Activated CD4-positive, alpha-beta T cell treated with anti-CD3 and anti-CD28 coated beads, Interleukin-2, amount 50 U/mL, for 48 hours (primary cell): ENCODE measurements at regions not wholly inside any gene's neighbourhood (a gene's known extent, or its start where the extent isn't known, plus 50 kb on each side); places are given as distances from the start of the nearest gene placed in this dataset.
A peak's percentile ranks its signal among the peaks of the same experiment; 100 is the strongest.

Experiments used
- DNase-seq, 2 experiments: peaks; one replicate each; pipeline ENCODE4 v3.0.0-alpha.2; 2020

DNA sequence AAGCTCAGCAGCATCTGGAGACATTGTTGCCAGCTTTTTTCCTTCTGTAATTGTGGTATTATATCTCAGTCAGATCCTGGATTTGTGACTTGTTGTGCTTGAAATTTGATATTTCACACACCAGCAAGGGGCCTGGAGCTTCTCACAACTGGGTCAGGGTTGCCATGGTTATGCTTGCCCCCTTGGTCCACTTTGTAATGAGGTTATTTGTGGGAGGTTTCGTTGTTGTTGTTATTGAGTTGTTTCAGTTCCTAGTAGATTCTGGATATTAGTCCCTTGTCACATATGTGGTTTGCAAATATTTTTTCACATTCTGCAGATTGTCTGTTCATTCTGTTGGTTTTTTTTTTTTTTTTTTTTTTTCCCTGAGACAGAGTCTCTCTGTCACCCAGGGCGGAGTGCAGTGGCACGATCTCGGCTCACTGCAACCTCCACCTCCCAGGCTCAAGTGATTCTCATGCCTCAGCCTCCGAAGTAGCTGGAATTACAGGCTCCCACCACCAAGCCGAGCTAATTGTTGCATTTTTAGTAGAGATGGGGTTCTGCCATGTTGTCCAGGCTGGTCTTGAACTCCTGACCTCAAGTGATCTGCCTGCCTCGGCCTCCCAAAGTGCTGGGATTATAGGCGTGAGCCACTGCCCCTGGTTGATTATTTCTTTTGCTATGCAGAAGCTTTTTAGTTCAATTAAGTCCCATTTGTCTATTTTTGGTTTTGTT lies 80.6 kb upstream of the ETV6 start:
- DNase-seq = no peak

DNA sequence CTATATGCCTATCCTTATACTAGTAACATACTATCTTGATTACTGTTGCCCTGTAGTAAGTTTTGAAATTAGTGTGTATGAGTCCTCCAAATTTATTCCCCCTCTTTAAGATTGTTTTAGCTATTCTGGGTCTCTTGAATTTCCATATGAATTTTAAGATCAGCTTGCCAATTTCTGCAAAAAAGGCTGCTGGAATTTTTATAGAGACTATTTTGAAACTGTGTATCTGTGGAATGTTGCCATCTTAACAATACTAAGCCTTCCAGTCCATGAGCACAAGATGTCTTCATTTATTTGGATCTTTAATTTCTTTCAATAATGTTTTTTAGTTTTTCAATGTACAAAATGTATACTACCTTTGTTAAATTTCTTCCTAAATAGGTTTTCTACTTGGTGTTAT lies 79.8 kb upstream of the ETV6 start:
- DNase-seq = no peak

DNA sequence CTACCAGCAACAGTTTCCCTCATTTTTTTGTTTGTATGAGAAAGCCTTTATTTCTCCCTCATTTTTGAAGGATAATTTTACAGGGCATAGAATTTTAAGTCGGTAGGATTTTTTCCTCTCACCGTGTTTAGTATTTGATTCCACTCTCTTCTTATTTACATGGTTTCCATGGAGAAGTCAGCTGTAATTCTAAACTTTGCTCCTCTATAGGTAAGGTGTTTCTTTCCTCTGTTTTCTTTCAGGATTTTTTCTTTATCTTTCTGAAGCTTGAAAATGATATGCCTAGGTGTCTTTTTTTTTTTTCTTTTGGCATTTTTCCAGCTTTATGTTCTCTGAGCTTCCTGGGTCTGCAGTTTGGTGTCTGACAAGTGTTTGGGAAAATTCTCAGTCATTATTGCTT lies 75.6 kb upstream of the ETV6 start:
- no peak for DNase-seq

DNA sequence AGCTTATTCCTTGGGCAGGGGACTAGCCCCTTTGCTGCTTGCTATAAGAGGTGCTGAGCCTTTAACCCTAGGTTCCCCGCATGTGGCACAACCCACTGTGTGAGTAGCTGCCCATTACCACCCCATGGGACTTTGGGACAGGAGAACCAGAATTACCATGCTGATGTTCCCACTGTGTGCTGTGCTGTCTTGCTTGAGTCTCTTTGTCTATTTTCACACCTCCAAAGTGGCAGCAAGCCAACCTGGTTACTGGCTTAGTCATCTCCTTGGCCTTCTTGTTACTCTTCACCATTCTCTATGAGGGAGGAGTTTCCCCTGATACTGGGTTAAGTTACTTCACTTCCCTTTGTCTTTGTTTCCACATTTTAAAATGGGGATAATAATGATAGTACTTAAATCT lies 73.4 kb upstream of the ETV6 start:
- DNase-seq = peak; percentile 38 to 56

DNA sequence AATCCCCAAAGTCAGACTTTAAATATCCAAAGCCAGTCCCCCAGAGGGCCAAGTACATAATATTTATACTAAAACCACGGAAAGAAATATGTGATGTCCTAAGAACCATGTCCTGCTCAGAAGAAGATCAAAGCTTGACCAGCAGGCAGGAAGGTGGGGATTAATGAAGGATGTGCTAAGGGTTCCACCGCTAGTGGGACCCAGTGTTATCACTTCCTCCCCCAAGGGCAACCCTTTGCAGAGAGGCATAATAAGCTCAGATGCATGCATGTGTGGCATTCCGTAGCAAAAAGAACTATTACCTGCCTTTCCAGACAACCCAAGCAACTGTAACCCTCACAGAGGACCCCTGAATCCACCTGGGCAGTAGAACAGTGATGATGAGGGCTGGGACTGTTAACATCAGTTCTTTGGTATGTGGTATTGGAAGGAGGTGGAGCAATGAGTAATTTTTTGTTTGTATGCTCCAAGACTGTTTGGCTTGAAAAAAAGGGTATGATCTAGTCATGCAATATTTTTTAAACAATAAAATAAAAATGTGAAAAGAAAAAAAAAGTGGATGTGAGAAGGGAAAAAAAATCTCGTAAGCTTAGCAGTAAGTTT lies 71.7 kb upstream of the ETV6 start:
- no peak for DNase-seq

DNA sequence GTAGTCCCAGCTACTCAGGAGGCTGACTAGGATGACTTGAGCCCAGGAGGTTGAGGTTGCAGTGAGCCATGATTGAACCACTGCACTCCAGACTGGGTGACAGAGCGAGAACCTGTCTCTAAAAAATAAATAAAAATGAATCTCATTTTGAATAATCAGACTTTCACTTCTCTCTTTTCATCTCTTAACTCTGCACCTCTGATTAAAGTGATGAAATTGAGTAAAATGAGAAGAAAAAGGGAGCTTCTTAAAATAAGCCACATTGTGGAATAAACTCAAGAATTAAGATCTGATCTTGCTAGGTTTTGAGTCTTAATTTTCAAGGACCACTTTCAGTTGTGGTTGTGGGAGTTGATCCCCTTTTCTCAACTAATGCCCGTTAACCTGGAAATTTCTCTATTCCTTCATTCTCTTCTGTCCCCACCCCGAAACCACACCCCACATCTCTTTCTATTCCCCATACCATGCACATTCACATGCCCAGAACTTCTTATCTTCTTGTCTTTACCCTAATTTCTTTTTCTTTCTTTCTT lies 70.9 kb upstream of the ETV6 start:
- peak; percentile 17 to 45 for DNase-seq

DNA sequence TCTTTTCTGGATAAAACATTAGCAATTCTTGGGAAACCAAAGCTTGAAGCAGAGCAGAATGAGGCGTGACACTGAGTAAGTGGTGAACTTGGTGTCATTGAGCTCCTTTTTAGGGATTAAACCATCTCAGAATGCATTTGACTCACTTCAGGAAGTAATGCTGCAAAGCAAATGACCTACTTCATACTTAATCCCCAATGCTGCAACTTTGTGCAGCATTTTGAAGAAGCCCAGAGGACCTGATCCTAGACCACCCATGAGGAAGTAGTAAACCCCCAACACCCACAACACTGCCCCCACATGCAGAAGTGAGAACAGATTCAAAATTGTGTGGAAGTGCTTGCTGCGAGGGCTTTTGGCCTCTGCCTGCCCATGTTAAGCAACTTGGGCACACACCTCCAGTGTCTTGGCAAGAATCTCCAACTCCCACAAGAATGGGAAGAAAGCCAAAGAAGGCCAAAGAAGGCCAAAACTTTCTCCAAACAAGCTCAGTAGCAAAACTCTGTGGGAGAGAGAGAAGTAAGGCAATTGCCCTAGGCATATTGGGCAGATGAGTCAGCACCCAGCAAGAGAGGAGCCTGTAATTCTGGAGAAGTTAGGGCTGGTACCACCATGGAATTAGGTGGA lies 69.2 kb upstream of the ETV6 start:
- DNase-seq = no peak

DNA sequence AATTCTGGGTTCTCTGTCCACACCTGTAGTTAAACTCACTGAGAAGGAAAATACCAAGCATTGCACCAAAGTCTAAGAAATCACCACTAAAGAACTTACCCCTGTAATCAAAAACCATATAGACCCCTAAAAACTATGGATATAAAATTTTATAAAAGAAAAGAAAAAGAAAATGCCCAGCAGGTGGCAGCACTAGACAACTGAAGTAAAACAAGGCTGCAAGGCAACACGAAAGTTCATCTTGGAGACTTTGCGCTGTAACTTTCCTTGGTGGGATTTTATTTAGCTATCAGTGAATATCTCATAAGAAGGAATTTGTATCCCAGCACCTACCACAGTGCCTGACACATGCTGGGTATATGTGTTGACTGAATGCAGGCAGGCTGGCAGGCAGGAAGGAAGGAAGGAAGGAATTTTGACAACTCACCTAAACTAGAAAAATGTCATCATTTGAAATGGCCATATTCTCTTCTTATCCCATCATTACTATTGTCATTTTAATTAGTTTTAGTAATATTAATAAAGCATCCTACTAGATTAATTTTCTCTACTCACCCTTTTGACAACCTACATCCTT lies 68.2 kb upstream of the ETV6 start:
- peak; percentile 65 to 79 for DNase-seq

DNA sequence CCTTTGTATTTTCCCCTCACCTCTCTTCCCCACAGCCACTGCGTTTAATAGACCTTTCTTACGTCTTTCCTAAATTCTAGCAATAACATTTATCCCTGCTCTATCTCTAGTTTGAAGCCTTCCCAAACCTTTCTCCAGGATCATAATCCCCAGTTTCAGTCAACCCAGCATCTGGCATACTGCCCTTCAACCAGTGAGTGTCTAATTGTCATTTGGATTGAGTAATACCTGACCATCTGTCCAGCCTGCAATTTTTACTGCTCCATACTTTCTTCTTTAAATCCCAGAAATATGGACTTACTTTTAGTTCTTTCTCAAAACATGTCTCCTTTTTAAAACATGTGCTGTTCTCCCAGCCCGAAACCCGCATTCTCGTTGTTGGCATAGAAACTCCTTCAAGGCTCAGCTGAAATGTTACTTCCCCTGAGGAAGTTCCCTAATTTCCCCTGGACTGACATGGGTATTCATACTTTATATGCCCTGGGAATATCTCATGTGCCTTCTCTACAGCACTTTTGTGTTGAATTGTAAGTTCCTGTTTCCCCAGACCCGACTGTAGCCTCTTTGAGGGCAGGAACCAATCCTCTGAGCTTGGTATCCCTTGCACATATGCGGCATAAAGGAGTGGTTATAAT lies 65.1 kb upstream of the ETV6 start:
- DNase-seq = no peak

DNA sequence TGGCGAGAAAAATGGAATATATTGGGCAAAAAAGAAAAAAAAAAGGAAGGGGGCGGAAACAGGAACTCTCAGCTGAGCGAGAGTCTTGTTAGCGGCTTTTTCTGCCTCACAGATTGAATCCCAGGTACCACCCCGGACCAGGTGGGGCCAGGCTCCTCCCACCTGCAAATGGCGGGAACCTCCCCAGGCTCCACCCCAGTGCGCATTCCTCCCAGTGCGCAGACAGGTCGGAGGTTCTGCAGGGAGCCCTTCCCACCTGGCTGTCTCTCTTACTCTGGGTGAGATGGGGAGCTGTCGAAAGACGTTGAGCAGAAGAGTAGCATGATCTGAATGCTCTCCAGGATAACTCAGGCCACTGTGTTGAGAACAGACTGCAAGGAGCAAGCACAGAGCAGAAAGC lies 57.0 kb upstream of the ETV6 start:
- no peak for DNase-seq

DNA sequence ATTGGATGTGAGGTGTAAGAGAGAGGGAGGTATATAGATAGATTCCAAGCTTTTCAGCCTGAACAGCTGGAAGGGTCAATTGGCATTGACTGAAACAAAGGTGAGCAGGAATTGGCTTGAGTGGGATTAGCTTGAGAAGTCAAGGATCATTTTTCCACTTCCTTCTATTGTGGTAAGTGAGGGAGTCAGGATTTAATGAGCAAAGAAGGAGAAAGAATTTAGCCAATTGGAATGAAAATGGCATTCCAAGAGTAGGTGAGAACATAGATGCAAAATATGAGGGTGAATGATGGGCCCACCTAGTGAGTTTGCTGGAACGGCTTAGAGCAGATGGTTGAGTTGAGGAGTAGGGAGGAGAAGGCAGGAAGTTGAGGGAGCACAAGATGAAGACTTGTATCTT lies 56.5 kb upstream of the ETV6 start:
- DNase-seq = no peak

DNA sequence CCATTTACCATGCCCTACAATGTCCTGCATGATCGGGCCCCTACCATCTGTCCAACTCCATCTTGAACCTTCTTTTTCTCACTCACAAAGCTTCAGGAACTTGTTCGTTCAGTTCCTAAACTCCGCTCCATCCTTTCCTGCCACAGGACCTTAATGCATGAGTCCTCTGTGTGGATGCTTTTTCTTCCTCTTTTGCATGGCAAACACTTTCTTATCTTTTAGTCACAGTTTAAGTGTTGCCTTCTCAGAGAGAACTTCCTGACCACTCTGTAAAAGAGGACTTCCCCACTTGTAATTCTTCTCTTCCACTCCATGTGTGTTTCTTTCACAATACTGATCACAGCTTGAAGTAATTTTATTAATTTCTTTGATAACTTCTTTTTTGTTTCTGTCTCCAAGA lies 54.4 kb upstream of the ETV6 start:
- DNase-seq = no peak

DNA sequence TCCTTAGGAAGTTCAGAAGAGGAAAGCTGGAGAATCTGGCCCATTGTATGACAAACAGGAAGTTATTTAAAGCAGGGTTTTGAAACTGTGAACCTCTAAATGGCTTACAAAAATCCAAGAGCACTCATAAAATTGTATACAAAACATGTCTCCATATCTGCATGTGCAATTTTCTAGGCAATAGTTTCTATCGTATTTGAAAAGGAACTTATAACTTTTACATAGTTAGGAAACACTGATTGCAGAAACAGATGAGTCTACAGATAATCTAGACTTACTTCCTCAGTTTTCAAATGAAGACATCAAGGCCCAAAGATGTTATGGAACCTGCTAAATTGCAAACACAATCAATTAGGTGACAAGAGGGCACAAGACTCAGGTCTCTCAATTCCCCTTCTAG lies 53.3 kb upstream of the ETV6 start:
- no peak for DNase-seq

DNA sequence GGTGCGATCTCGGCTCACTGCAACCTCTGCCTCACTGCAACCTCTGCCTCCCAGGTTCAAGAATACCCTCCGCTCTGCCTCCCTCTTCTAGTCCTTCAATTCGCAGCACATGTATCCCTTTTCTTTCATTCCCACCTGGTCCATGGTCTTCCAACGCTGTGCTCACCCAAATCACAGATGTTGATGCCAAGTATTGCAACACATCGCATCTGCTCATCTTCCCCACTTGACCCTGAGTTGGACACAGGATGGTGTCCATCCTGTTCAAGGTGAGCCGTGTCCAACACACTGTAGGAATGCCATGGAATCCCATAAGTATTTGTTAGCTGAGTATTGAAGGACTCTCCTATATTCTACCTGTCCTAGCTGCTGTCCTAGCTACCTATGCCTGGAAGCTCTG lies 50.6 kb upstream of the ETV6 start:
- no peak for DNase-seq
